HG03575 (cell line): ENCODE measurements at regions not wholly inside any gene's neighbourhood (a gene's known extent, or its start where the extent isn't known, plus 50 kb on each side); places are given as distances from the start of the nearest gene placed in this dataset.

Source experiments
- ATAC-seq: cut with Tn5 transposase; IDR thresholded peaks from one replicate; pipeline ENCODE4 v1.9.1; 2021; ENCODE audit not compliant: unreplicated experiment, insufficient number of reproducible peaks, low FRiP score; ENCODE audit errors: extremely low read depth

DNA sequence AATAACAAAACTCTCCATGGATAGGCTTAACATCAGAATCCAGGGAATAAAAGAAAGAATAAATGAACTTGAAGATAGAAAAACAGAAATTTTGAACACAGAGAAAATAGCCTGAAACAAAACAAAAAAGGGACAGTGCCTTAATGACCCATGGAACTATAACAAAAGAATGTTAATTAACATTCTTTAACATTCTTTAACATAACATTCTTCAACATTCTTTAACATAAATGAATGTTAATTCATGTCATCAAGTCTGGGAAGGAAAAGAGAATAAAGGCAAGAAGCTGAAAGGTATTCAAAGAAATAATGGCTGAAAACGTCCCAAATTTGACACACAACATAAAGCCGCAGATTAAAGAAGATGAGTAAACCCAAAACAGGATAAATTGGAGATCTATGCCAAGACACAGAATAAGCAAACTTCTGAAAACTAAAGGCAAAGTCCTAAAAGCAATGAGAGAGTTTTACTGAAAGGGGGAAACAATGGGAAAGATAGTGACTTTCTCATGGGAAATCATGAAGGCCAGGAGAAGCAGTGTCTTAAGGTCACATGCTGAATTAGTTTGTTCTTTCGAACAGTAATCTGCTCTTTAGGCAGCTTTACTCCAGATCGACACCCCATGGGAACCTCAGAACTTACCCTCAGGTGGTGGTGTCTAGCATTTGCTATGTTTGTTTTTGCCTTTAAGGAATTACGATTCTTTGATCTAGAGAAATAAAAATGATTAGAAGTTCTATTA lies 483.0 kb downstream of the KDM4C start:
- ATAC-seq, result no peak

DNA sequence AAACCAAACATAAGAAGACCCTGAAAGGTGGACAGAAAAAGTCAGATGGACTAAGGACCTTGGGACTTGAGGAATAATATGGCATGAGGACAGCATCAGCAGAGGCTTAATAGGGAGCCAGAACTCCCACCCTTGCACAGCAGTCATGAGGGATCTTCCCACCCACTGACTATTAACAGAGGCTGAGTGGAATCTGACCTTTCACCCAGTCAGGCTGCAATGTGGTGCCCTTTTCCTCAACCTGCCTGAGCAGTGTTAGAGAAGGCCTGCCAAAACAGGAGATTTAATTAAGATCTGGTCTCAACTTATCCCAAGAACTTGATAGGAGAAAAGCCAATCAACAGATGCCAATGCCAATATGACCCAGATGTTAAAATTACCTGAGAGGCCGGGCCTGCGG lies 481.9 kb downstream of the KDM4C start:
- ATAC-seq, result no peak

GRCh38 chr9:7238247-7238637 lies 480.5 kb downstream of the KDM4C start:
- ATAC-seq, result no peak

GRCh38 chr9:7237473-7238246 lies 479.9 kb downstream of the KDM4C start:
- ATAC-seq, result no peak

DNA sequence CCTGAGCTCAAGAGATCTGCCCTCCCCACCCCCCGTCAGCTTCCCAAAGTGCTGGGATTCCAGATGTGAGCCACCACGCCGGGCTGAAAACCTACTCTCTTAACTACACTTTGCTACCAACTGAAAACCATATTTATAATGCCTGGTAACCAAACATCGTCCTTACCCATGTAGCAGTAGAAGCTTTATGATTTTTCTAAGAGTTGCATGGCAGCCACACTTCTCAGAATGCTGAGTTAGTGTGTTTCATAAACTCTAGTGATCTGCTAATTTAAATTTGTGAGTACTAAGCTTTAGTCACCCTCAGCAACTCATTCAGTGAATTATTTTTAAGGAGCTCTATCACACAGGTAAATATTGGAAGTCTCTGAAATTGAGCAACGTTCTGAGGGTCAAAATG lies 478.4 kb downstream of the KDM4C start:
- no peak for ATAC-seq

DNA sequence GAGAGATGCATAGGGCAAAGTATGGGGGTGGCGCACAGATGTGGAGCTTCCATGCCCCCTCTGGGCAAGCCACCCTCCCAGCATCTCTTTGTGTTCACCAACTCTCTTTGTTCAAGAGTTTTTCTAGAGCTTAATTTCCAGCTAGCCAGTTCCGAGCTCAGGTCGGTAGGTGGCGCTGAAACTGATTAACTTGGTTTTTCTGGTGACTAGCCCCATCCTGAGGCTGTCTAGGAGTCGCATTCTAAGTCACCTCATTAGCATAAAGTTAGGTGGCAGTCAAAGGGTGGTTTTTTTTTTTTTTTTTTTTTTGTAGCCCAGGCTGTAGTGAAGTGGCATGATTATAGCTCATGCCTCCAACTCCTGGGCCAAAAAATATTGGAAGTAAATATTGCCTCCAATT lies 476.4 kb downstream of the KDM4C start:
- ATAC-seq, result no peak

DNA sequence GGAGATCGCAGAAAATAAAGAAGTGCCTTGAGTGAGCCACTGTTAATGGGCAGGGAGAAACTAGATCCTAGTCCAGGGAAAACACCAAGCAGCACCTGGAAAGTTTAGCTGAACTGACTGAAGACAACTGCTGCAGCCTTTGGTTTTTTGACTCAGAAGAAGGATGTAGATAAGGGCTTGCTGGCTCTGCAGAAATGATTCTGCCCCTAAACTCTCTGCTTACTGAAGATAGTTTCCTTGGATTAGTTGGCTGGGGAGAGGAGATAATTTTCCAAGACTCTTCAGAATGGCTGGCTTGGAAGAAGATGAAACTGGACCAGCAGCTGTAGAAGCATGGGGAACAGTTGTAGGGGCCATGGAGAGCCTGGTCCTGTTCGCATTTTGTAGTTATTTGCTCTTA lies 471.8 kb downstream of the KDM4C start:
- ATAC-seq, result no peak

GRCh38 chr9:7228726-7229125 lies 471.0 kb downstream of the KDM4C start:
- ATAC-seq, result no peak

DNA sequence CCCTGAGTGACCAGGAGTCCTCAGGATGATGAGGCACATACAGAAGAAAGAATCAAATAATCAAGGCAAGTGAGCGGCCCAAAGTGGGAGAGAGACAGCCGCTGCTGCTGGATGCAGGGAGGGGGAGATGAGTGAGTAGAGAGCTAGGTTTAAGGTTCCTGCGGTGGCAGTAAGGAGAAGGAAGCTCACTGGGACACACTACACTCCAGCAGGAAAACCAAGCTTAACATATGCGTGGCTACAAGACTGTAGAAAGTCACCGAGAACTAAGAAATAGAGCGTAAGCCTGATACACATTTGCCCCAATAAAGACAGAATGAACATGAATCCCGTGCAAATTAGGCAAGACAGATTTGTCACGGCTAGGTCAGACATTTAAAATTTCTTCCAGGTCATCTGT lies 470.2 kb downstream of the KDM4C start:
- ATAC-seq, result no peak

DNA sequence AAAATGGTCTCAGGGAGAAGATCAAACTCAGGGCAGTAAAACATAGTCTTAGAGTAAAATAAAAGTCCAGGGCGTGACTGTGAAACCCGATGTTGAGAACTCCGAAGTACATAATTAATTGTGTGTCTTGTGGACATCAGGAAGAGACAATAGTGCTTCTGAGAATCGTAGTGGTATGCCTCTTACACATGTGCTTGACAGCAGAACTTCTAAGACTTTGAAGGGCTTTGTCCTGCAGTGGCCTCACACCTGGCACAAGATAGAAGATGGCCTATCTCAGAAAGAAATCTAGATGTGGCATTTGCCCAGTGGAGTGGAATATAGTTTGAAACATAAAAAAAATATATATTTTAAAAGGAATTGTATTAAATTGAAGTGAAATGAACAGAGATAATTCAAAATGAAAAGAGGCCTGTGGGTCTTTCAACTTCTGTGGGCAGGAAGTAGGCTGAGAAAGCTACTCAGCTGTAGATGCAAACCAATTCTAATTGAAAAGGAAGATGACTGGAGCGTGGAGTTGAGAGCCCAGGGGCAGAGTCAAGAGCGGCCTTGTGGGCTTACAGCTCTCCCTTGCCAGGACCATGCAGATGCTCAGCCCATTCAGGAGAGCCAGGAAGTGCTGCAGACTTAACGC lies 468.4 kb downstream of the KDM4C start:
- ATAC-seq, result no peak
